Lung (tissue), 11 donors: ENCODE measurements at regions not wholly inside any gene's neighbourhood (a gene's known extent, or its start where the extent isn't known, plus 50 kb on each side); places are given as distances from the start of the nearest gene placed in this dataset.

Experiments used
- ATAC-seq: fragments of 200-7000 bp; cut with Tn5 transposase; one replicate; pipeline ENCODE4 v1.9.1; 2020; ENCODE audit warnings: moderate number of reproducible peaks; ENCODE audit not compliant: insufficient read depth, low FRiP score
- DNase-seq, 3 donors: peaks; one replicate each; pipeline ENCODE4 v3.0.0-alpha.2; 2013 to 2017
- H3K27ac ChIP-seq, 2 donors: one replicate each; pipeline ENCODE4 v1.5.1; 2013; ENCODE audit warnings: mild to moderate bottlenecking in 2 of 2, moderate library complexity in 2 of 2, control low read depth in 1 of 2, inconsistent platforms in 1 of 2, low read depth in 1 of 2, low read length in 1 of 2
- H3K27me3 ChIP-seq, 3 donors: one replicate each; pipeline ENCODE4 v1.5.1; 2013; ENCODE audit warnings: low read length in 2 of 3; ENCODE audit not compliant: control insufficient read depth in 3 of 3, insufficient read depth in 3 of 3
- H3K36me3 ChIP-seq, 4 donors: one replicate each; pipeline ENCODE4 v1.5.1; 2013; ENCODE audit warnings: low read length in 4 of 4, mild to moderate bottlenecking in 1 of 4, moderate library complexity in 1 of 4; ENCODE audit not compliant: control insufficient read depth in 4 of 4, insufficient read depth in 4 of 4
- H3K4me1 ChIP-seq, 5 donors: one replicate each; pipeline ENCODE4 v1.5.1; 2013; ENCODE audit warnings: low read length in 5 of 5, mild to moderate bottlenecking in 2 of 5, moderate library complexity in 1 of 5; ENCODE audit not compliant: control insufficient read depth in 5 of 5, insufficient read depth in 5 of 5
- H3K4me3 ChIP-seq: one replicate; pipeline ENCODE4 v1.5.1; 2013; ENCODE audit warnings: mild to moderate bottlenecking, control low read depth, moderate library complexity
- H3K9ac ChIP-seq, 2 donors: one replicate each; pipeline ENCODE4 v1.5.1; 2013; ENCODE audit warnings: low read length in 2 of 2, control low read depth in 1 of 2; ENCODE audit not compliant: insufficient read depth in 1 of 2
- H3K9me3 ChIP-seq, 4 donors: one replicate each; pipeline ENCODE4 v1.5.1; 2013; ENCODE audit warnings: low read length in 3 of 4, mild to moderate bottlenecking in 1 of 4, moderate library complexity in 1 of 4; ENCODE audit not compliant: control insufficient read depth in 4 of 4, insufficient read depth in 3 of 4
- WGBS, 2 donors: extraction: QIAGEN DNeasy Blood & Tissue Kit; methylation state at CpG; one replicate each; pipeline ENCODE4 v1.1.7; 2013; 5-methylcytosine and 5-hydroxymethylcytosine counted together
- TF ChIP-seq, protein P1 (sequence below): IDR thresholded peaks from 2 replicates; pipeline ENCODE4 v1.5.1; 2012; ENCODE audit warnings: mild to moderate bottlenecking; ENCODE audit errors: control extremely low read depth, extremely low read depth
- donor health status: control.
- donor health status: control.
- donor health status: Bipolar disorder and iron deficiency.
- donor health status: healthy.
- donor health status: DM: yes; HTN: yes; CAD: no.

- no peak overlapping the region for H3K27ac ChIP-seq
- DNase-seq (no peak), ATAC-seq (no peak)
- TF ChIP-seq, protein P1, sequence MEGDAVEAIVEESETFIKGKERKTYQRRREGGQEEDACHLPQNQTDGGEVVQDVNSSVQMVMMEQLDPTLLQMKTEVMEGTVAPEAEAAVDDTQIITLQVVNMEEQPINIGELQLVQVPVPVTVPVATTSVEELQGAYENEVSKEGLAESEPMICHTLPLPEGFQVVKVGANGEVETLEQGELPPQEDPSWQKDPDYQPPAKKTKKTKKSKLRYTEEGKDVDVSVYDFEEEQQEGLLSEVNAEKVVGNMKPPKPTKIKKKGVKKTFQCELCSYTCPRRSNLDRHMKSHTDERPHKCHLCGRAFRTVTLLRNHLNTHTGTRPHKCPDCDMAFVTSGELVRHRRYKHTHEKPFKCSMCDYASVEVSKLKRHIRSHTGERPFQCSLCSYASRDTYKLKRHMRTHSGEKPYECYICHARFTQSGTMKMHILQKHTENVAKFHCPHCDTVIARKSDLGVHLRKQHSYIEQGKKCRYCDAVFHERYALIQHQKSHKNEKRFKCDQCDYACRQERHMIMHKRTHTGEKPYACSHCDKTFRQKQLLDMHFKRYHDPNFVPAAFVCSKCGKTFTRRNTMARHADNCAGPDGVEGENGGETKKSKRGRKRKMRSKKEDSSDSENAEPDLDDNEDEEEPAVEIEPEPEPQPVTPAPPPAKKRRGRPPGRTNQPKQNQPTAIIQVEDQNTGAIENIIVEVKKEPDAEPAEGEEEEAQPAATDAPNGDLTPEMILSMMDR: no peak
- H3K9me3 ChIP-seq: peaks cover 0 to 7% (median 0%) of the 10 kb centered on the region in 4 donors
- no peak overlapping the region for H3K4me3 ChIP-seq
- H3K9ac ChIP-seq: no peak overlapping the region
- H3K27me3 ChIP-seq: peaks cover 0 to 3% (median 0%) of the 10 kb centered on the region in 3 donors
- peaks cover 0 to 5% (median 0%) of the 10 kb centered on the region in 5 donors for H3K4me1 ChIP-seq
- H3K36me3 ChIP-seq: no peaks in the 10 kb centered on the region
- 68 to 70% methylated on average over 2 of the region's 2 CpGs for WGBS, 2 donors
These were observed 76.8 kb upstream of the SLC14A2 start for GRCh38 chr18:45538444-45538843.

DNA sequence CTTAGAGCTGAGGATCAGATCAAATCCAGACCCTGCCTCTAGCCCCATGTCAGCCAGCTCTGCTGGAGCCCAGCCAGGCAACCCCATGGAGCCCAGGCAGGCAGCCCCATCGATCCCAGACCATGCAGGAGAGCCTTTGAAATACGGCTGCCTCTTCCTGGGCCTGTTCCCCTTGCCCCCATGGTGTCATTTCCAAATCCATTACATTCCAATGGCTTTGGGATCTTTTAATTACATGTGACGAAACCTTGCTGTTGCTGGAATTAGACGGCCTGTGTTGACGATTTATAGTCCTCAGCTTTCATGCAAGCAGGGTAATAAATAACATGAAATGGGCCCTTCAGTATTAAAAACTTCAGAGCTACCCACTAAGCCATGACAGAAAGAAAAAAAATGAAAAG is 75.8 kb upstream of the SLC14A2 start:
- TF ChIP-seq, protein P1: no peak
- no peak overlapping the region for H3K9ac ChIP-seq
- 71 to 83% methylated on average over 5 of the region's 5 CpGs for WGBS, 2 donors
- peaks cover 0 to 7% (median 0%) of the 10 kb centered on the region in 4 donors for H3K9me3 ChIP-seq
- H3K4me3 ChIP-seq: no peak overlapping the region
- H3K27me3 ChIP-seq: peaks cover 0 to 2% (median 0%) of the 10 kb centered on the region in 3 donors
- peaks cover 0 to 5% (median 0%) of the 10 kb centered on the region in 5 donors for H3K4me1 ChIP-seq
- no peak for ATAC-seq
- H3K36me3 ChIP-seq: no peaks in the 10 kb centered on the region
- no peak overlapping the region for H3K27ac ChIP-seq
- DNase-seq: peak in 1 of 3 donors; percentile 24

- peaks cover 0 to 5% (median 0%) of the 10 kb centered on the region in 5 donors for H3K4me1 ChIP-seq
- no peaks in the 10 kb centered on the region for H3K27me3 ChIP-seq
- ATAC-seq (no peak), DNase-seq (peak in 1 of 3 donors; percentile 26)
- TF ChIP-seq, protein P1: no peak
- no peaks in the 10 kb centered on the region for H3K36me3 ChIP-seq
- 85 to 88% methylated on average over 7 of the region's 7 CpGs for WGBS, 2 donors
- H3K27ac ChIP-seq: no peak overlapping the region
- no peak overlapping the region for H3K4me3 ChIP-seq
- H3K9me3 ChIP-seq: peaks cover 0 to 7% (median 0%) of the 10 kb centered on the region in 4 donors
- no peak overlapping the region for H3K9ac ChIP-seq
These were observed 75.2 kb upstream of the SLC14A2 start for GRCh38 chr18:45540125-45540524.

DNA sequence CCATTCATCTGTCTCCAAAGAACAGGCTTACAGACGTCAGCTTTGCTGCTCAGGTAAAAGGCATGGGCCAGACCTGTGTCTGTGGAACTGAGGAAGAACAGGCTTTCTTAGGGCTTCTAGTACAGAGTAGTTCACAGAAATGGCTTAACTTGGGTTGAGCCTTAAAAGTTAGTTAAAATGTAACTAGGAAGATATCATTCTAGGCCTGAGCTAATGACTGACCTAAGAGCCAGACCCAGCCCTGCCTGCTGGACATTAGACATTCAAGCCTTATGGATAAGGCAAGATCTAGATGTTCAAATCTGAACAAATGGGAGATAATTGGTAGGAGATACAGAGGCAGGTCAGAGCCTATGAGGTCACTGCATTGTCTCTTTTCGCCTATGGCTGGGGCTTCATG is 73.9 kb upstream of the SLC14A2 start:
- Histone ChIP-seq H3K9me3 (peaks cover 0 to 7% (median 0%) of the 10 kb centered on the region in 4 donors), H3K27me3 (no peaks in the 10 kb centered on the region), H3K9ac (no peak overlapping the region), H3K4me1 (peaks cover 0 to 5% (median 0%) of the 10 kb centered on the region in 5 donors), H3K4me3 (no peak overlapping the region), H3K36me3 (no peaks in the 10 kb centered on the region), H3K27ac (no peak overlapping the region)
- ATAC-seq (no peak), DNase-seq (no peak)
- 92 to 94% methylated on average over 2 of the region's 2 CpGs for WGBS, 2 donors
- TF ChIP-seq, protein P1: no peak
